Mesothelial cell of epicardium (in vitro differentiated cells): ENCODE measurements at regions not wholly inside any gene's neighbourhood (a gene's known extent, or its start where the extent isn't known, plus 50 kb on each side); places are given as distances from the start of the nearest gene placed in this dataset.

Experiments
- DNase-seq, 2 experiments: peaks; one replicate each; pipeline ENCODE4 v3.0.0; 2021; ENCODE audit warnings: low spot score in 2 of 2; ENCODE audit not compliant: unreplicated experiment in 2 of 2
- H3K27ac Mint-ChIP-seq: 2 replicates; pipeline ENCODE4 v1.8.0; 2021; ENCODE audit warnings: mixed read lengths
- H3K27me3 Mint-ChIP-seq: 2 replicates; pipeline ENCODE4 v1.8.0; 2021; ENCODE audit warnings: low read depth, mixed read lengths
- H3K36me3 Mint-ChIP-seq: 2 replicates; pipeline ENCODE4 v1.8.0; 2021; ENCODE audit warnings: mixed read lengths
- H3K4me1 Mint-ChIP-seq: 2 replicates; pipeline ENCODE4 v1.8.0; 2021; ENCODE audit warnings: mixed read lengths
- H3K4me3 Mint-ChIP-seq: 2 replicates; pipeline ENCODE4 v1.8.0; 2021; ENCODE audit warnings: mild to moderate bottlenecking, moderate library complexity, mixed read lengths
- H3K9me3 Mint-ChIP-seq: 2 replicates; pipeline ENCODE4 v1.8.0; 2021; ENCODE audit warnings: mixed read lengths
- CTCF ChIP-seq: fragments of 200-600 bp; sonication (generic); IDR thresholded peaks from one replicate; pipeline ENCODE4 v1.5.0; 2021; ENCODE audit warnings: antibody characterized with exemption; ENCODE audit not compliant: unreplicated experiment

- Mint-ChIP-seq H3K9me3 (peaks cover 17% of the 10 kb centered on the region), H3K36me3 (no peaks in the 10 kb centered on the region), H3K27ac (no peak overlapping the region), H3K27me3 (no peaks in the 10 kb centered on the region), H3K4me1 (peaks cover 24% of the 10 kb centered on the region), H3K4me3 (no peak overlapping the region)
- TF ChIP-seq CTCF: no peak
- DNase-seq: no peak
These were observed 110.6 kb upstream of the SLC35G4 start for GRCh38 chr18:11498821-11499220.

- Mint-ChIP-seq H3K27me3 (no peaks in the 10 kb centered on the region), H3K4me3 (no peak overlapping the region), H3K4me1 (peaks cover 24% of the 10 kb centered on the region), H3K9me3 (peaks cover 17% of the 10 kb centered on the region), H3K36me3 (no peaks in the 10 kb centered on the region), H3K27ac (no peak overlapping the region)
- no peak for TF ChIP-seq CTCF
- DNase-seq: no peak
These were observed 111.8 kb upstream of the SLC35G4 start for GRCh38 chr18:11497585-11497984.

- no peak for TF ChIP-seq CTCF
- Mint-ChIP-seq H3K4me1 (peaks cover 27% of the 10 kb centered on the region), H3K27ac (no peak overlapping the region), H3K4me3 (no peak overlapping the region), H3K36me3 (no peaks in the 10 kb centered on the region), H3K27me3 (no peaks in the 10 kb centered on the region), H3K9me3 (peaks cover 17% of the 10 kb centered on the region)
- DNase-seq: no peak
These were observed 112.7 kb upstream of the SLC35G4 start for GRCh38 chr18:11496526-11497172.

GRCh38 chr18:11495441-11495840 lies 114.0 kb upstream of the SLC35G4 start:
- no peak for TF ChIP-seq CTCF
- Mint-ChIP-seq H3K27ac (no peak overlapping the region), H3K36me3 (no peaks in the 10 kb centered on the region), H3K27me3 (no peaks in the 10 kb centered on the region), H3K9me3 (peaks cover 17% of the 10 kb centered on the region), H3K4me1 (peaks cover 24% of the 10 kb centered on the region), H3K4me3 (no peak overlapping the region)
- no peak for DNase-seq

- peaks cover 4% of the 10 kb centered on the region for H3K9me3 Mint-ChIP-seq
- H3K4me1 Mint-ChIP-seq: peaks cover 14% of the 10 kb centered on the region
- no peak overlapping the region for H3K4me3 Mint-ChIP-seq
- H3K27me3 Mint-ChIP-seq: no peaks in the 10 kb centered on the region
- no peak overlapping the region for H3K27ac Mint-ChIP-seq
- DNase-seq: no peak
- H3K36me3 Mint-ChIP-seq: no peaks in the 10 kb centered on the region
- TF ChIP-seq CTCF: no peak
These were observed 115.3 kb upstream of the SLC35G4 start for GRCh38 chr18:11494107-11494506.
